ENCODE measurements at regions not wholly inside any gene's neighbourhood (a gene's known extent, or its start where the extent isn't known, plus 50 kb on each side); places are given as distances from the start of the nearest gene placed in this dataset.

DNA sequence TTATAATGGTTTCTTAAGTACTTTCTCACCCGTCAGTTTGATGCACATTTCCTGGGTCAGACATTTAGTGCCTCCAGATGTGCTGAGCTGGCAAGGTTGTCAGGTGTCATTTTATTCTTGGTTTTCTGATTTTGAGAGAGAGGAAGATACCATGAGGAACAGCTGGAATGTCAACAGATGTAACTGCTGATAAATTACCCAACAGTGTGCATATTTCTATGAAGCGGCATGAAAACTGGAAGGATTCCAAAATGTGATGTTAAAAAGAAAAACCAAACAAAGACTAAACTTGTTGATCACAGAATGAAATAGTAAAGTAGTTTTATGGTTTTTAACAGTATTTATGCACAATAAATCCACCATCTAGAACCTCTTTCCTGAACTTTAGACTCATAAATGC, 447.3 kb downstream of the HDGFL1 start:
- TF ChIP-seq RAD21 (IDR thresholded peaks at IDR 0.05) (no peak), CTCF (IDR thresholded peaks at IDR 0.05; ENCODE audit: low read depth, low read length, missing input control) (no peak), HNF4A (conservative IDR thresholded peaks at IDR 0.05) (no peak), HNF4G (IDR thresholded peaks at IDR 0.05) (no peak), ZBTB33 (IDR thresholded peaks at IDR 0.05) (no peak), GABPA (IDR thresholded peaks at IDR 0.05 in 1 of 2, conservative IDR thresholded peaks at IDR 0.05 in 1 of 2) (no peak), REST (IDR thresholded peaks at IDR 0.05) (no peak), TAF1 (conservative IDR thresholded peaks at IDR 0.05) (no peak), YY1 (IDR thresholded peaks at IDR 0.05) (no peak), SP1 (IDR thresholded peaks at IDR 0.05) (no peak), JUND (IDR thresholded peaks at IDR 0.05) (no peak)
- TF ChIP-seq, protein P1, sequence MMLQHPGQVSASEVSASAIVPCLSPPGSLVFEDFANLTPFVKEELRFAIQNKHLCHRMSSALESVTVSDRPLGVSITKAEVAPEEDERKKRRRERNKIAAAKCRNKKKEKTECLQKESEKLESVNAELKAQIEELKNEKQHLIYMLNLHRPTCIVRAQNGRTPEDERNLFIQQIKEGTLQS (IDR thresholded peaks at IDR 0.05): no peak
- TF ChIP-seq, protein P2, sequence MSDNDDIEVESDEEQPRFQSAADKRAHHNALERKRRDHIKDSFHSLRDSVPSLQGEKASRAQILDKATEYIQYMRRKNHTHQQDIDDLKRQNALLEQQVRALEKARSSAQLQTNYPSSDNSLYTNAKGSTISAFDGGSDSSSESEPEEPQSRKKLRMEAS (IDR thresholded peaks at IDR 0.05): no peak
